HG03571 (cell line): ENCODE measurements at regions not wholly inside any gene's neighbourhood (a gene's known extent, or its start where the extent isn't known, plus 50 kb on each side); places are given as distances from the start of the nearest gene placed in this dataset.
"Not testable (repeated sequence)": the region's sequence is repeated elsewhere in the genome, so short reads cannot be mapped to it uniquely, and the experiment has no call there.

Source experiments
- ATAC-seq: cut with Tn5 transposase; IDR thresholded peaks from one replicate; pipeline ENCODE4 v1.9.1; 2021; ENCODE audit not compliant: unreplicated experiment

DNA sequence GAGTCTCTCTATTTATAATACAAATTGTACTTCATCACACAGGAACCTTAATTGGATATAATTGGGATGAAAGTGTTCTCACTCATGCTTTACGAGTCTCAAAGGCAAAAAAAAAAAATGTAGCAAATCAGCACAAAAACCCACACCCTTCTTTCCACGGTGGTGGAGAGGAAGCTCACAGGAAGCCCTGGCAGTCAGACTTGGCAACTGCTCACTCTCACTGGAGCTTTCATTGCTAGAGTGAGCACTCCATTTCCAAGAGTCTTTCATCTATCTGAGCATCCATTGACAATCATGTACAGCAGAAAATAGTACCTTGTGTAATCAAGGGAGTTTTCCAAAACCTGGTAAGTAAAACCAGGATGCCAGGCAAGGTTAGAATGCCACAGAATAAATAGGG lies 2159.4 kb upstream of the AGA start:
- ATAC-seq, result no peak

DNA sequence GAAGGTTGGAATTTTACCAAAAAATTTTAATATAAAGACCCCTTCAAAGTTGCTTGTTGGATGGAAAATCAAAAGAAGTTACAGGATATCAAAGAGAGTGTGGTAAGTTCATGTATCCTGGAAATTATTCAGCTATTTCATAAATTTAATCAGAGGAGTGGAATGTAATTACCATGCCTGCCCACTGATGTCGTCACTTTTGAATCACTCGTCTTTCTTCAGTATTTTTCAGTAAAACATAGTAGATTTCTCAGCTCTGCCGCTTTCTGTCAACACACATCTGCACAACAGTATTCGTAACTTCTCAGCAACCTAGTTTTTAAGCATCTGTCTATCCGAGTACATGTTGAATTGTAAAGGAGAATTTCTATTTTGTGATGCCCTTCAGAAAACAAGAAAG lies 2163.0 kb upstream of the AGA start:
- no peak for ATAC-seq

DNA sequence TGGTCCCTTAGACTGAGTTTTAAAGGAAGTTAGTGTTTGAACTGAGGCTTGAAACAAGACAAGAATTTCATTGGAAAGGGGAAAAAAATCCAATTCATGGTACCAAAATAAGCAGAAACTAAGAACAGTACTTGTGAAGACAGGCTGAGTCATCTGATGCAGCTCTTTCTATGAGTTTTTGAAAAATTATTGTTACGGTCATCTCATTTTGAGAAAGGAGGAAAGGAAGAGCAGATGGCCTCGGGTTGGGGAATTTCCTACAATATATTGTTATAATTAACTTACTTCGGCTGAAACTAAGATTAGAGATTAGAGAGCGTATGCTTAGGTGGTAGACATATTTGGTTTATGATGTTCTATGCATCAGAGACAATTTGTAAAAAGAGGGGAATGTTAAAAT lies 2164.8 kb upstream of the AGA start:
- no peak for ATAC-seq

DNA sequence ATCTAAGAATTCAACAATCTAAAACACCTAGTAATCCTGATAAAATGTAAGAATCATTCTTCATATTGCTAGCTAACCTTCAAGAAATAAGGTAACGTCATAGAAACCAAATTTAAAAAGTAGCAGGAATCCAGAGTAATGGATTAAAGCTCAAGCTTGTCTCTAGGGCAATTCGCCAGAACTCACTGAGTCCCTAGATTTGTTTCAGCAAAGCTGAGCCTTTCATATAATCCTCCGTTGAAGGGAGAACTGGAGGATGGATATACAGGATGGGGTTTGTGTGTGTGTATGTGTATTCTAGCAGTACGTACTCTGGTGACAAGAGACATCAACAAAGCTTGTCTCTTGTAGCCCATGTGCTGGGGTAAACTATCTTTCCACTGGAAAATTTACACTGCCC lies 2173.5 kb upstream of the AGA start:
- no peak for ATAC-seq

DNA sequence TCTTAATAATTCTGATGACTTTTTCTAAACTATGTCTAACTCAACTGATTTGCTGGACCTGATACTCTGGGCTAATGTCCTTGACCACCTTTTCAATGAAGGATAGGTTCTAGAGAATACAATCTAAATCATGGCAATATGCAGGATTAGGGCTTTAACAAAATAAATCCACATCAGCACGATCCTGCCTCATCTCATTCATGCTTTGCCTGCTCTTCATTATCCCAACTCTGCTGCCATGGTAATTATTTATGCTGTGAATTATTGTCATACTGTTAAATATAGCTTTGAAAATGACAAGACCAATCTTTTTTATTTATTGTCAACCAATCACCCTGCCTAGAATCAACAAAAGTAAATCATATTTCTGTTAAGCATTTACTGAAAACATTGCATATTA lies 2176.7 kb upstream of the AGA start:
- no peak for ATAC-seq

DNA sequence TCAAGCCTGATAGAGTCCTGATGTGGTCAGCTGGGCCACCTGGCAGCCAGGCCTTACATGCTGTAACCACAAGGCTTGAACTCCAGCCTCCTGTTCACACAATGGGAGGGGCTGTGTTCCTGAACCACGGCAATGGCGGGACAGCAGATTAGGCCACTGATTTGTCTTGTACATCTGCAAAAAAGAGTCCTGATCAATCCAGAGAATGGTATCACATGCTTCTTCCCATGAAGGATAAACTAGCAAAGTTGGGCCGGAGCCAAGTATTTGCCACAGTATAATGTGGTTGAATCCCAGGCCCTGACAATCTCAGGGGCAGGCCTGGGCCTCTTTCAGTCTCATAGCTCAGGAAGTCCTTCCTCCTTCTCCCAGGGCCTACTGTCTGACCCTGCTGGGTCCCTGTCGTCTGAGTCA lies 2182.5 kb upstream of the AGA start:
- ATAC-seq, result no peak

DNA sequence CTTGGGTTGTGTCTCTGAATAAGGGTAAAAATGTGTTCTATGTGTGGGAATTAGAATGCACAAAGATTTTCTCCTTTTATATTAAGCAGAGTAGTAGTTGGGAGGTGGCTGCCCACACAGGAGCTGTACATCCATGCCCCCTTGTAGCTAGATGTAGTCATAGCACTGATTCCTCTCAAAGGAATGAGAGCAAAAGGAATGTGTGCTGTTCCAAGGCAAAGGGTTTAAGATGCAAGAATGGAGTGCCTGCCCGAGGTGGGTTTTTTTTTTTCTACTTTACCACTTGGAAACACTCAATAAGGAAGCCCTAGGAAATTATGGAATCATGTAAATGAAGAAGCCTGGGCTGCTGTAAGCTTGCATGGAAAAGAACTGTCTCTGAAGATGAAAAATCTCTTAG lies 2183.2 kb upstream of the AGA start:
- ATAC-seq, result no peak

DNA sequence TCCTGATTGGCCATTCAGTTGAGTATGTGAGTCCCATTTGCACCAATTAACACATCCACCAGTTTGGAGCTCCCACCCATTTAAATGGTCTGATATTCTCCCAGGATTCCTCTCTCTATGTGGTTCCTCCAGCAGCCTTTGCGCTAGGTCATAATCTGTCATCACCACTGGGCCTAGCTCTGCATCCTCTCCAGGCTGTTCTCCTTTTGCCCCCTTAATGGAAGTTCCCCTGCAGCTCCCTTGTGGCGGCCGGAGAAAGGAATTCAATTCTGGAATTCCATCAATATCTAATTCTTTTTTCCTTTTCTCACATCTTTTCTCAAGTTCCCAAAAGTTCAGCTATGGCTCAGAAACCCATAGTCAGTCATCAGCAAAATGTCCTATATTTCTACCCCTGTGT lies 2184.4 kb upstream of the AGA start:
- no peak for ATAC-seq

DNA sequence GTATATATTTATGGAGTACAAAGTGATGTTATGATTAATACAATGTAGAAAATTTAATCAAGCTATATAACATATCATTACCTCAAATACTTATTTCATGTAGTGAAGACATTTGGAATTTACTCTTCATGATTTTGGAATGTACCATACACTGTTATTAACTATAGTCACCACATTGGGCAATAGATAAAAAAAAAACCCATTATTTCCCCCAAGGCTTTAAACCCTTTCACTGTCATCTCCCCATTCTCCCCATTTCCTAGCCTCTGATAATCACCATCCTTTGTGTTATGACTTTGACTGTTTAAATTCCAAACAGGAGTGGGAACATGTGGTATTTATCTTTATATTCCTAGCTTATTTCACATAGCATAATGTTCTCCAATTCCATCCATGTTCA lies 2189.1 kb upstream of the AGA start:
- no peak for ATAC-seq

DNA sequence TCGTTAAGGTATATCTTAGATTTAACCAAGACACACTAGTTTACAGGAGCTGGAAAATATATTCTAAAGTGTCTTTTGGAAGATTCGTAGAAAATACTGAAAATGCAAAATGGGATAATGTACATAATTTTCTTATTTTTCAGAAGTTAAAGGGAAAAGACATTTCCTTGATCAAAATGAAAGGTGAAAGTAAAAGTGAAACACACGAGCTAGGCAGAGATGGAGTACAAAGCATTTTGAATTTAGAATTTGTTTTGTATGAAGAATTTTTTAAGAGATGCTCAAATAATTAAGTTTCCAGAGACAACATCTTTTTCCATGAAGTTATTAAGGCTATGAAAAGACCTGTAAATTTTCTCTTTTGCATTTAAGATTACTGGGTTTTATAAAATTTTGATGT lies 2192.6 kb upstream of the AGA start:
- no peak for ATAC-seq

DNA sequence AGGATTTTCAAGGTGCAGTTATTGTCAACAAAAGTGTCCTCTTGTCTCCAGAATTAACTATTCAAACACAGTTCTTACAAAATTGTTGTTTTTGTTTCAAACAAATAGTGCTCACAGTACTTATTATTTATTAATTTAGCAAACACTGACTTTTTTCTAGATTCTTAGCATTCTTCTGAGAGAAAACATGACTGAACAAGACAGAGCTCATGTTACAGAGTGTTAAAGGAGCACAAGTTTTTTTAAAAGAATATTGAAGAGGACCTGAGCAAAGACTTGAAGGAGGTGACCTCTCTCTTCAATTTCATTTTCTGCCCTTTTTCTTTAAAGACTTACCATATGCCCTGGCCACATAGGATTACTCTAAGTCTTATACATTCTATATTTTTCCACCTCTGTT lies 2220.3 kb upstream of the AGA start:
- no peak for ATAC-seq

DNA sequence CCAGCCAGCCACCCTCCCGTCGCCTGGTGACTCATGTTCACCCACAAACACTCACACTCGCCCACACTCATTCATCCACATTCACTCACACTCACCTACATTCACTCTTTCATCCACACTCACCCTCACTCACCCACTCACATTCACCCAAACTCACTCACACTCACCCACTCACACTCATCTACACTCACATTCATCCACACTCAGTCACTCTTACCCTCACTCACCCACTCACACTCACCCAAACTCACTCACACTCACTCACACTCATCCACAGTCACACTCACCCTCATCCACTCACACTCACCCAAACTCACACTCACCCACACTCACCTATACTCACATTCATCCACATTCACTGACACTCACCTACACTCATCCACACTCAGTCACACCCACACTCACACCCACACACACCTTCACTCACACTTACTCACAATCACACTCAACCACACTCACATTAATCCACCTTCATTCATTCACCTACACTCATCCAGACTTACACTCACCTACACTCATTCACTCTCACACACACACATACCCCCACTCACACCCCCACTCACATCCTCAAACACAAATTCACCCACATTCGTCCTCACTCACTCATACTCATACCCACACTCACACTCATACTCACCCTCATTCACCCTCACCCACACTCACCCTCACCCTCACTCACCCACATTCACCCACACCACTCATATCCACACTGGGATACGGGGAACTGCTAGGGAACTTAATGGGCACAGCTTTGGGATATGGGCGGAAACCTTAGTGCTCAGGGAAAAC lies 2221.6 kb upstream of the AGA start:
- ATAC-seq, result no peak

DNA sequence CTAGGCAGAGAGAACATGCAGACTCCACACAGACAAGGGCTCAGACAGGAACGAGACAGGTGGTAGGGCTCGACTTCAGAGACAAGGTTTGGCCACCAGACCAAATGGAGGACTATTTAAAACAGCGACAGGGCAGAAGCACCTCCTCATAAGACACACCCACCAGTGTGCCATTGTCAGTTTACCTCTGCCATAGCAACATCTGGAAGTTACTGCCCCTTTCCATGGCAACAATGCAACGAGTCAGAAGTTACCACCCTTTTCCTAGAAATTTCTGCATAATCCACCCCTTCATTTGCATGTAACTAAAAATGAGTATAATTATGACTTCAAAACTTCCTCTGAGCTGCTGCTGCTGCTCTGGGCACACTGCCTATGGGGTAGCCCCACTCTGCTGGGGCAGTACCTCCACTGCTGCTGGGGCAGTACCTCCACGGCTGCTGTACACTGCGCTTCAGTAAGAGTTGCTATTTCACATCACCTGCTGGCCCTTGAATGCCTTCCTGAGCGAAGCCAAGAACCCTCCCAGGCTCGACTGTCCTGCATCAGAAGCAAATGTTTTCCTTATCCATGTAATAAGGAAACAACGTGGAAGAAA lies 2222.3 kb upstream of the AGA start:
- ATAC-seq, result no peak

DNA sequence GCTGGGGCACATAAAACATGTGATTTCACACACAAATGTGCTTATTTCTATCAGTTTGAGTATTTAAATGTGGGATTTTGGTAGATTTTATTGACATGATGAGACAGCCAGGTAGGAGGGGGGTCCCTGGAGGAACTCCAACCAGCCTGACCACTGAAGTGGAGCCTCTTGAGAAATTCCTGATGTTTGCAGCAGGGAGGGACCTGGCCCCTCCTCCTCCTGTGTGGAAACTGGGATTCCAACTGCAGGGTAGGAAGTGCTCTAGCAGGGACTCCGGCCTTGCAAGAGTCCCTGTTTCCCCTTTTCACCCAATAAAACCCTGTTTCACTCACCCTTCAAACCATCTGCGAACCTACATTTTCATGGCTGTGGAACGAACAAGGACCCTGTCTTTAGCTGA lies 2224.0 kb upstream of the AGA start:
- ATAC-seq, result no peak

DNA sequence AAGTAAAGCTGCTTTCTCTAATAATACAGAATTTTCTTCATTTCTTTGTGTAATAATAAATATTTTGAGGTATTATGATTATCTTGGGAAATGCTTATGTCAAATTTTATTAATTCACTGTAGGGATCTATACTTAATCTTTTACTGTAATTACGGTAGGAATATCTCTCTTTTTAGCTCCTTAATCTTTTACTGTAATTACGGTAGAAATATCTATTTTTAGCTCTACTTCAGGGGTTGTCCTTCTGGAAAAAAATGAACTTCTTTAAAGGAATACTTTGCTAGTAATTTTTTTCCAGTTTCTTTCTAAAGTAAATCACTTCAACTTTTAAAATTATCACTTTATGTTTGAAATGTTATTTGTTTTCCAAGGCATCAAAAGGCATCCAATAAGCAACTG lies 2229.4 kb upstream of the AGA start:
- no peak for ATAC-seq

DNA sequence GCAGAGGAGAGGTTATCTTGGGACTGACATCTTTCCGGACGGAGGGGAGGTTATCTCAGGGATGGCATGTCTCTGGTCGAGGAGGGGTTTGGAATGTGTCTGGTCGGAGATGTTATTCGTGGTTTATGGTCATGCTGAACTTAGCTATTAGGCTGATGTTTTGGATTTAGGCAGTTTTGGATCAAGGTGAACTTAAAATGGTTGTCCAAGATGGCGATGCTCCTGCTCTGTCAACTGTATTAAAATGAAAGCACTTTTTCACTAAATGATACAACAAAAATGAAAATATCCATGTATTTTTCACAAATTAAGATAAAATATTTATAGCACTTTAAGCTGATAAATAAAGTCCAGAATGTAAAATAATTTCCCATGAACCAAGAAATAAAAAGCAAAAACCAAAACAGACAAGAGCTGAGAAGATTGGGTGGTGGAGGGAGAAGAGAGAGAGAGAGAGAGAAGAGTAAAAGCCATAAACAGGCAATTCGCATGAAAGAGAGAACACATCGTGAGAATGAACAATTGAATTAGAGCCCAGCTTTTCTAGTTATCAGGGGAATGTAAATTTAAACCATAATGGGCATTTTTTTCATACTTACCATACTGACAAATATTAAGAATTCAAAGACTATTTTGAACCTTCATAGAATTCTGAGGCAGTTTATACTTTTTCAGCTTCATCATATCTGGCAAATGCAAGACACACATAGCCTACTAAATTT lies 2236.0 kb upstream of the AGA start:
- no peak for ATAC-seq

DNA sequence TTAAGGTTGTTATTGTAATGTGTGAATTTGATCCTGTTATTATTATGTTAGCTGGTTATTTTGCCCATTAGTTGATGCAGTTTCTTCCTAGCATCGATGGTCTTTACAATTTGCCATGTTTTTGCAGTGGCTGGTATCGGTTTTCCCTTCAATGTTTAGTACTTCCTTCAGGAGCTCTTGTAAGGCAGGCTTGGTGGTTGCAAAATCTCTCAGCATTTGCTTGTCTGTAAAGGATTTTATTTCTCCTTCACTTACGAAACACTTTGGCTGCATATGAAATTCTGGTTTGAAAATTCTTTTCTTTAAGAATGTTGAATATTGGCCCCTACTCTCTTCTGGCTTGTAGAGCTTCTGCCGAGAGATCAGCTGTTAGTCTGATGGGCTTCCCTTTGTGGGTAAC lies 2241.4 kb upstream of the AGA start:
- not testable (repeated sequence) for ATAC-seq

DNA sequence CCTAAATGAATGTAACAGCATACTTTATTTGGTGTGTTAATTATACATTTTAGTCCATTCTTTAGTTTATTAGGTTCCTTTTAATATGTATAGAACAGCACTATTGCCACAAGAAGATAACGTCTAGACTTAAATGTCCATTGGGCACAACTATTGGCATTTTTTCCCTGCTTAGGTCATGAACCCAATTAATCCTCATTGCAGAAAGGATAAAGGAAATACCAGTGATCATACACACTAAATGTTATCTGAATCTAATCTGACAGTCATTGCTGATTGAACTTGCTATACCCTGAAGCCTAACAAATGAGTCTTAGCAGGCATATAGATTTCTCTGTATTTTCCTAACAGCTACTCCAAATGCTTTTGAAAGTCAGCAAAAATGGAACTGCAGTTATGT lies 2250.0 kb upstream of the AGA start:
- no peak for ATAC-seq

DNA sequence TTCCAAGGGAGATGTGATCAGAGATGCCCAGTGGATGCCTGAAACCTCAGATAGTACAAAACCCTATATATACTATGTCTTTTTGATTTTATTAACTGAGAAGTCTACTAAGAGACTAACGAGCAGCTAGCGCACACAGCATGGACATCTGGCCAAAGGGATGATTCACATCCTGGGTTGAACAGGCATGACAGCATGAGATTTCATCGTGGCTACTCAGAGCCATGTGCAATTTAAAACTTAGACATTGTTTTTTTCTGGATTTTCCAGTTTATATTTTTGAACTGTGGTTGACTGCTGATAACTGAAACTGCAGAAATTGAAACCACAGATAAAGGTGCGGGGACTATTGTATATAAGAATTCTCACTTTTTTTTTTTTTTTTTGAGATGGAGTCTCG lies 2252.9 kb upstream of the AGA start:
- ATAC-seq, result no peak

DNA sequence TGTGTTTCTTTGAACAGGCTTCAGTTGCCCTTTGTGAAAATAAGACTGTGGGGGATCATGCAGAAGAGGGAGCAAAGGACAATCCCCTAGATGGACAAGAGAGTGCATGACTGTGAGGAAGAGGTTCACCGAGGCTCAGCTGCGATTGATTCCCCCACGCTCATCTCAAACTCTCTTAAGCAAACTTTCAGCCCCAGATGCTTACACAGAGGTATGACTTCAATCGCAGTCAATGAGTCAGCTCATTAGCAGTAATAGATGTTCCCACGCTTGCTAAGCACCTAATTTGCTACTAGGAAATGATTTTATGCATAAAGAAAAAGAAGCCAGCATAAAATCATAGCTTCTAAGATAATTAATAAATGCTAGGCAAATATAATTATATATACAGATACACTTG lies 2256.1 kb upstream of the AGA start:
- ATAC-seq, result no peak

DNA sequence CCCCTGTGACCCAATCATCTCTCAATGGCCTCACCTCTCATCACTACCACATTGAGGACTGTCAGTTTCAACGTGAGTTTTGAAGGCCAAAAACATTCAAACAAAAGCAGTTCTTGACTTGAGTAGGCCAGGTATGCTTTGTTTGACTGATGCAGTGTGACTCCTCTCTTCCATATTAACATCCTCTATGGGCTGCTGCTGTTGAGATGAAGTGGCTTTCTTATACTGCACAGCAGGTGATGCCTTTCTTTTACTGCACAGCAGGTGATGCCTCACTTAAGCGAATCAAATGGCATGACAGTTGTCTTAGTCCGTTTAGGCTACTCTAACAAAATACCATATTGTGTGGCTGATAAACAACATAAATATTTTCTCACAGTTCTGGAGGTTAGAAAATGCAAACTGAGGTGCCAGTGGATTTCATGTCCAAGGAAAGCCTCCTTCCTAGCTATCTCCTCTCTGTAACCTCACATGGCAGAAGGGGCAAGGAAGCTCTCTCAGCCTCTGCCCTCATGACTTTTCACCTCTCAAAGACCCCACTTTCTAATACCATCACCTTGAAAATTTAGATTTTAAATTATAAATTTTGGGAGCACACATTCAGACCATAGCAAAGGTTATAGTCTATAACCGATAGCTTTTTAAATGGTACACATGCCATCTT lies 2267.9 kb upstream of the AGA start:
- no peak for ATAC-seq
